Germinal center (tissue), 1 donor: ENCODE measurements at regions not wholly inside any gene's neighbourhood (a gene's known extent, or its start where the extent isn't known, plus 50 kb on each side); places are given as distances from the start of the nearest gene placed in this dataset.
"Not testable (repeated sequence)": the region's sequence is repeated elsewhere in the genome, so short reads cannot be mapped to it uniquely, and the experiment has no call there.

Experiments
- DNase-seq: peaks from one replicate; pipeline ENCODE4 v3.0.0; 2012; ENCODE audit warnings: mixed read lengths, low spot score

DNA sequence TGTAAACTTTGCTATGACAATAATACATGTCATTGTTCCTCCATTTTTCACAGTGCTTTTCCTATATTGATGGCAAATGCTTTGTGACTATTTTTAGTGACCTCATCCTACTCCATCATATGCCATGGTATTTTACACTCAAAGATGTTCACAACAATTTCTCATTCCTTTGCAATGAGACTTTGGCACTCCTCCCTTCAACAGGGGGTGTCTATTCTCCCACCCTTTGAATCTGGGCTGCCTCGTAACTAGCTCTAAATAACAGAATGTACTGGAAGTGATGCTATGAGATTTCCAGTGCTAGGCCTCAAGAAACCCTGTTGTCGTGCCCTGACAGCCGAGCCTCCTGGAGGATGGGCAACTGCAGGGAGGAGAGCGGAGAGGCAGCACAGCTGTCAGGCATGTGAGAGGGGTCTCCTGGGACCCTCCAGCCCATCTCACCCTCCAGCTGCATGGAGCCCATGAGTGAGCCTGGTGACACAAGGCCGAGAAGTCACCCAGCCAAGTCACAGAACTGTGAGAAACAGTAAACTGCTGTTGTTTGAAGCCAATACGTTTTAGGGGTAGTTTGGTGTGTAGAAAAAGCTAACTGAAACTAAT is 103.1 kb upstream of the APCDD1 start:
- DNase-seq: no peak

- no peak for DNase-seq
Measured at GRCh38 chr18:10351858-10352257, 102.6 kb upstream of the APCDD1 start.

DNA sequence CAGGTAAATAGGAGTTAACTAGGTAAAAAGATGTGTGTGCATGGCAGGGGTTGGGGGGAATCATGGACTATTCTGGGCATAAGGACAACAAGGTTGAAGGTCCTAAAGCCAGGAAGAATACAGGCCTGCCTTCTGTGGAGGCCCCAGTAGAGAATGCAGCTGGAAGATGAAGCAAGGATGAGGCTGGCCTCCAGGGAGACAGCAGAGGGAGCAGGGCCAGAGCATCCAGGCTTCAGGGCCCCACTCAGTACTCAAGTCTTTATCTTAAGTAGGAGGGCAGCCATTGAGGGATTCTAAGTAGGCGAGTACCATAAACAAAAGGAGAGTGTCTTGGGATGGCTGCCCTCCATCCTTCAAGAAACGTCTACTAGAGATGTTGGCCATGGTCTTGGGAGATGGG is 101.8 kb upstream of the APCDD1 start:
- no peak for DNase-seq

GRCh38 chr18:10353791-10354190 is 100.6 kb upstream of the APCDD1 start:
- no peak for DNase-seq

GRCh38 chr18:10354241-10354811 is 100.1 kb upstream of the APCDD1 start:
- DNase-seq: no peak

- no peak for DNase-seq
Measured at GRCh38 chr18:10354890-10355289, 99.5 kb upstream of the APCDD1 start.

GRCh38 chr18:10356999-10357398 is 97.4 kb upstream of the APCDD1 start:
- not testable (repeated sequence) for DNase-seq

- no peak for DNase-seq
Measured at GRCh38 chr18:10361660-10362059, 92.8 kb upstream of the APCDD1 start.

- no peak for DNase-seq
Measured at GRCh38 chr18:10365021-10365500, 89.4 kb upstream of the APCDD1 start.

GRCh38 chr18:10365901-10366300 is 88.5 kb upstream of the APCDD1 start:
- DNase-seq: no peak

DNA sequence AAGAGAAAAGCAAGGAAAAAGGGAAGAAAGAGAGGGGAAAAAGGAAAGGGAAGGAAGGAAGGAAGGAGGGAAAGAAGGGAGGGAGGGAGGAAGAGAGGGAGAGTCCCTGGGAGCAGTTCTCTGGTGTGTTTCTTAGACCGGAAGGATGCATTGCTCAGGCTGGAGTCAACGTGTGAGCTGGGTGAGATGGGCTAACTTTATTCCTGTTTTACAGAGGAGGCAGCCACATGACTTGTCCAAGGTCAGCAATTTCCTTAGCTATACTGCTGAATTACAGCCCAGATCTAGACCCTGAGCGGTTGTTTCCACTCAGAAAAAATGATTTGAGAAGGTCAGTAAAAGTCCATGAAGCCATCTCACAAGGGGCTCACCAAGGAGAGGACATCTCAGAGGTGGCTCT is 86.6 kb upstream of the APCDD1 start:
- no peak for DNase-seq

- DNase-seq: no peak
Measured at GRCh38 chr18:10368456-10369453, 85.7 kb upstream of the APCDD1 start.

- no peak for DNase-seq
Measured at GRCh38 chr18:10370716-10371115, 83.7 kb upstream of the APCDD1 start.

DNA sequence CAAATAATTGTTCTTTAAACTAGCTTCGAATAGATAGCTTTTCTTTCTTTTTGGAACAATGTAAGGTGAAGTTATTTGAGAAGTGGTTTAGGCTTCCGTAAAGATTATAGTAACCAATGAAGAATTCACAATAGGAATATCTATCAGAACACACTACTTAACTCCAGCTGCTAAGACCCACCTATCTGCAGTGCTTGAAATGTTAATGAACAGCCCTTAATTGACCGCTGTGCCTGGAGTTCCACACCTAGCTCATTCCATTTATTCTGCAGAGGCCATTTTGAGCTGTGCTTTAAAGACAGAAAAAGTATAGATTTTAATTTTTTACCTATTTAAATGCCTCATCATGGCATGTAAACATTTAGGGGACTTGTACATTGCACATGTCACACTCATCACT is 83.3 kb upstream of the APCDD1 start:
- no peak for DNase-seq

GRCh38 chr18:10374195-10374594 is 80.2 kb upstream of the APCDD1 start:
- no peak for DNase-seq

DNA sequence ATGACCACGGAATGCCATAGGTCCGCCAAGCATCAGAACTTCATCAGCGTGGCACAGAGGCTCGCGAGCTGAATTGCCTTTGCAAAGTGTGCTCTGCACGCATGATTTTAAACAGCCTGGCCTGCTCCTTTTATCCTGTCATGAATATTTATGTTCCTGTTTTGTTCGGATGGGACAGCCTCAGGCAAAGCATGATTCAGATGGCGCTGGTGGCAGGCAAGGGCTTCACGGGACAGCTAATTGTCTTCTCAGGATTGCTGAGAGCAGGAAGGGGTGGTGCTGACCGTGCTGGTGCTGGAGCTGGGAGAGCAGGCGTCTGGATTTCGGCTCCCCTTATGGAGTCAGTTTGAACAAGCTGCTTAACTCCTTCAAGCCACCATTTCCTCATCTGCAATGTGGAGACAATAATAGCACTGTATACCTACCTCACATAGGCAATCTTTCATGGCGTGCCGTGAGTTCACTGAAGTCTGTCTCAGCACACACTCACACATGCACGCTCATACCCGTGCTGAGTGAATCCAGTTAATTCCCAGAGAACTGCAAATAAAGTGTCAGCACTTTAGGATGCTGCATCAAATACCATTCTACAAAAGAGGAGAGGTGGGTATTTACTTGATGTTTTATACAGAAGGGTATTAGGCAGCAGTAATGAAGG is 79.7 kb upstream of the APCDD1 start:
- DNase-seq: no peak

GRCh38 chr18:10376731-10377130 is 77.7 kb upstream of the APCDD1 start:
- DNase-seq: no peak

DNA sequence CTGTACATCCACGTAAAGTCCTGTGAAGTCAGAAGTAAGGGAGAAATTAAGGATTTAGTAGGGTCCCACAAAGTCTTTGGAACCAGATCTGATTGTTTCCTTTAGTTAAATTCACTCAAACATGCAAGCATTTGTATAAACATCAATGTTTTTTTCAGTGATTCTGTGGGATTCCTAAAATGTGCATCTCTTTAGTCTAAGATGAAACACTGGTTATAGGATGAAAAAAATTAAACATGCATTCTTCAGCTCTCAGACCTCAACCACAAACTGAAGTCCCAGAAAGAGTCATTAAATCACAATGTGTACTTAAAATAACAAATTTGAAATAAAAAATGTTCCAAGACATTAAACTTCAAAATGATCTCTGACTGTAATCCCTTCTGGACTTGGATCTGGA is 76.5 kb upstream of the APCDD1 start:
- DNase-seq: no peak

DNA sequence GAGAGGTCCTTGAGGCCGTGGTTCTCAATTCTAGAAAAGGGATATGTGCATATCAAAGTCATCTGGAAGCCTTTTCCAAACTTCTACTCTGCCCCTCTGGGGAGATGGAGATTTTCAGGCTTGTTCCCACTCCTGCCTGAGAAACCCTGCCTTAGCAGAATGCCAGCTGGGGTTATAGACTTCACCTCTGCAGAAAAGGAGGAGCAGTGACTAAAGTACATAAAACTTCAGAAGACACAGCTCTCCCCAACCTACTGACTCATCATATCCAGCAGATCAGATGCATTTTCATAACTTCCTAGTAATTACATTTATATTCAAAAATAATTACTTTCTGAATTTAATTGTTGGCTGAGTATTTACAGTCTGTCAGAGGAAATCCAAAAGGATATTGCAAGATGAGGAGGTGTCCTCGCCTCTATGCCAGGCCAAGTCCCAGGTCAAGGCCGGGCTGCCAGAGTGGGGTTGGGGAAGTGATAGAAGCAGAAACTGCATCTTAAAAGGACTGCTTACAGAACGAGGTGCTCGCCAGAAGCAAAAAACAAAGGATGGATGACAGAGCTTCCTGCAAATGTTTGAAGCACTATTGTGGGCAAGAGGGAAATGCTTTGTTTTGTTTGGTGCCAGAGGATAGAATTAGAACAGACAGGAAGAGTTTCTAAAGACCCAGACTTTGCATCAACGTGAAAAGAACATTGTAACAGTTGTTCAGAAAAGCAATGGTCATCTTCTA is 75.6 kb upstream of the APCDD1 start:
- no peak for DNase-seq

GRCh38 chr18:10379522-10379921 is 74.9 kb upstream of the APCDD1 start:
- no peak for DNase-seq

DNA sequence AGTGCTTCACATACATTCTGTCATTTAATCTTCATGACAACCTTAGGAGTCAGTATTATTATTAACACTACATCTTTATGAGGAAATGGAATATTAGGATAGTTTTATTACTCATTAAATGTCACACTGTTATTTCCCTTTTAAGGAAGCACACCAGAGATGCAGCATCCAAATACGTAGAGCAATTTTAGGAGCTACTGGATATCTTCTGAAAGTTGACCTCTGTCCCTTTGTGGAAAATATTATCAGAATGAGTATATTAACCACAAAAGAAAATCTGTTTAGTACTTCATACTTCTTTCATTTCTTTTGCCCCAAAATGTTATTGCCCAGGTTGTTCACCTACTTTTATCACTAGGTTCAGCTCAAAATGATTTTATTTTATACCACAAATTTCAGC is 72.9 kb upstream of the APCDD1 start:
- no peak for DNase-seq

DNA sequence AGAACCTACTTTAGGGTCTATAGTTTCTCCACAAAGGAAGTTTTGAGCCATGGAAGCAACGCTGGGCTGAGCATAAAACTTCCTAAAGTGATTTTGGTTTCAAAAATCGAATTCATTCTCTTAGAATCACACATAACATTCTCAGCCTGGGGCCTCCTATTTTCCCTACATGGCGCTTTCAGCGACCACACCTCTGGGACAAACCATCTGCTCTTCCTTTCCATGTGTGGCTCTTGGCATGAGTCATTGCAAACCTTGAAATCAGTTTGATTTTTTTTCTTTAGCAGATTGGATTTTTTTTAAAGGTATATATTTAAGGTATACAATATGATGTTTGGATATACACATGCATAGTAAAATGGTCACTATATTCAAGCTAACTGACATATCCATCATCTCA is 72.5 kb upstream of the APCDD1 start:
- no peak for DNase-seq
